Activated CD8-positive, alpha-beta T cell treated with anti-CD3 and anti-CD28 coated beads for 36 hours (primary cell): ENCODE measurements at regions not wholly inside any gene's neighbourhood (a gene's known extent, or its start where the extent isn't known, plus 50 kb on each side); places are given as distances from the start of the nearest gene placed in this dataset.

Experiments
- ATAC-seq: fragments of 200-7000 bp; cut with Tn5 transposase; one replicate; pipeline ENCODE4 v1.10.0; 2021; ENCODE audit warnings: mild to moderate bottlenecking, moderate library complexity
- CTCF ChIA-PET: fragments of 350-600 bp; sonication (Branson Sonifier 250); formaldehyde crosslinking; loops from one replicate; lab custom pipeline; 2021; ENCODE audit warnings: antibody characterized with exemption; lab: Charles Lee
- POLR2A ChIA-PET: fragments of 350-600 bp; sonication (Branson Sonifier 250); formaldehyde crosslinking; loops from one replicate; lab custom pipeline; 2021; ENCODE audit warnings: antibody characterized with exemption; lab: Charles Lee
- DNase-seq: peaks from one replicate; pipeline ENCODE4 v3.0.0-alpha.2; 2020
- H3K27ac Mint-ChIP-seq: one replicate; pipeline ENCODE4 v1.8.0; 2021; ENCODE audit warnings: mild to moderate bottlenecking, mixed read lengths
- H3K27me3 Mint-ChIP-seq: one replicate; pipeline ENCODE4 v1.8.0; 2021; ENCODE audit warnings: mixed read lengths
- H3K36me3 Mint-ChIP-seq: one replicate; pipeline ENCODE4 v1.8.0; 2021; ENCODE audit warnings: low read depth, mixed read lengths
- H3K4me1 Mint-ChIP-seq: one replicate; pipeline ENCODE4 v1.8.0; 2021; ENCODE audit warnings: low read depth, mixed read lengths
- H3K4me3 Mint-ChIP-seq: one replicate; pipeline ENCODE4 v1.8.0; 2021; ENCODE audit warnings: mild to moderate bottlenecking, moderate library complexity, mixed read lengths
- H3K9me3 Mint-ChIP-seq: one replicate; pipeline ENCODE4 v1.8.0; 2021; ENCODE audit warnings: mixed read lengths
- CTCF ChIP-seq: fragments of 200-600 bp; IDR thresholded peaks from one replicate; pipeline ENCODE4 v1.8.0; 2022; ENCODE audit warnings: antibody characterized with exemption, mild to moderate bottlenecking
- intact Hi-C: fragments of 100-400 bp; cut with micrococcal nuclease; formaldehyde crosslinking; loops from one replicate; pipeline ENCODE4 v1.10.0; 2022

GRCh38 chr6:98648211-98648914, 186.0 kb upstream of the POU3F2 start:
- Mint-ChIP-seq H3K27me3 (no peaks in the 10 kb centered on the region), H3K9me3 (no peaks in the 10 kb centered on the region), H3K4me1 (no peaks in the 10 kb centered on the region), H3K4me3 (no peak overlapping the region), H3K36me3 (no peaks in the 10 kb centered on the region), H3K27ac (no peak overlapping the region)
- ChIA-PET POLR2A (no interaction called here), CTCF (no interaction called here)
- ATAC-seq (no peak), DNase-seq (no peak)
- intact Hi-C loops, result no loop called here
- no peak for TF ChIP-seq CTCF

GRCh38 chr6:98650941-98651340, 183.4 kb upstream of the POU3F2 start:
- H3K36me3 Mint-ChIP-seq, result no peaks in the 10 kb centered on the region
- no peak for TF ChIP-seq CTCF
- no peaks in the 10 kb centered on the region for H3K9me3 Mint-ChIP-seq
- ATAC-seq (no peak), DNase-seq (no peak)
- CTCF ChIA-PET, result no interaction called here
- POLR2A ChIA-PET, result no interaction called here
- no peaks in the 10 kb centered on the region for H3K27me3 Mint-ChIP-seq
- no peak overlapping the region for H3K27ac Mint-ChIP-seq
- intact Hi-C loops, result no loop called here
- no peaks in the 10 kb centered on the region for H3K4me1 Mint-ChIP-seq
- no peak overlapping the region for H3K4me3 Mint-ChIP-seq

GRCh38 chr6:98653179-98653578, 181.2 kb upstream of the POU3F2 start:
- H3K9me3 Mint-ChIP-seq, result no peaks in the 10 kb centered on the region
- POLR2A ChIA-PET, result no interaction called here
- H3K27ac Mint-ChIP-seq, result no peak overlapping the region
- ATAC-seq (no peak), DNase-seq (no peak)
- H3K4me1 Mint-ChIP-seq, result no peaks in the 10 kb centered on the region
- H3K36me3 Mint-ChIP-seq, result no peaks in the 10 kb centered on the region
- no peaks in the 10 kb centered on the region for H3K27me3 Mint-ChIP-seq
- CTCF ChIA-PET, result no interaction called here
- no peak overlapping the region for H3K4me3 Mint-ChIP-seq
- intact Hi-C loops, result no loop called here
- TF ChIP-seq CTCF, result no peak

GRCh38 chr6:98657764-98658163, 176.6 kb upstream of the POU3F2 start:
- H3K9me3 Mint-ChIP-seq, result no peaks in the 10 kb centered on the region

GRCh38 chr6:98669371-98669770, 165.0 kb upstream of the POU3F2 start:
- CTCF ChIA-PET, result no interaction called here

More at GRCh38 chr6:98657764-98658163, 176.6 kb upstream of the POU3F2 start:
- H3K36me3 Mint-ChIP-seq, result no peaks in the 10 kb centered on the region
- DNase-seq, result peak; percentile 35
- H3K27ac Mint-ChIP-seq, result no peak overlapping the region
- H3K27me3 Mint-ChIP-seq, result no peaks in the 10 kb centered on the region
- no peaks in the 10 kb centered on the region for H3K4me1 Mint-ChIP-seq
- no peak for TF ChIP-seq CTCF
- no peak for ATAC-seq
- no peak overlapping the region for H3K4me3 Mint-ChIP-seq
- intact Hi-C loops, result no loop called here
- CTCF ChIA-PET, result no interaction called here
- POLR2A ChIA-PET, result no interaction called here

More at GRCh38 chr6:98669371-98669770, 165.0 kb upstream of the POU3F2 start:
- no peak for DNase-seq
- no peak for ATAC-seq
- no peaks in the 10 kb centered on the region for H3K9me3 Mint-ChIP-seq
- no peaks in the 10 kb centered on the region for H3K4me1 Mint-ChIP-seq
- H3K4me3 Mint-ChIP-seq, result no peak overlapping the region
- intact Hi-C loops, result no loop called here
- POLR2A ChIA-PET, result no interaction called here
- no peaks in the 10 kb centered on the region for H3K27me3 Mint-ChIP-seq
- no peak for TF ChIP-seq CTCF
- no peak overlapping the region for H3K27ac Mint-ChIP-seq
- H3K36me3 Mint-ChIP-seq, result no peaks in the 10 kb centered on the region
